GM18519 (cell line): ENCODE measurements at regions not wholly inside any gene's neighbourhood (a gene's known extent, or its start where the extent isn't known, plus 50 kb on each side); places are given as distances from the start of the nearest gene placed in this dataset.
"Not testable (repeated sequence)": the region's sequence is repeated elsewhere in the genome, so short reads cannot be mapped to it uniquely, and the experiment has no call there.

ENCODE experiments used
- ATAC-seq: cut with Tn5 transposase; IDR thresholded peaks from one replicate; pipeline ENCODE4 v1.9.1; 2021; ENCODE audit warnings: mild to moderate bottlenecking, moderate library complexity; ENCODE audit not compliant: unreplicated experiment, low FRiP score

DNA sequence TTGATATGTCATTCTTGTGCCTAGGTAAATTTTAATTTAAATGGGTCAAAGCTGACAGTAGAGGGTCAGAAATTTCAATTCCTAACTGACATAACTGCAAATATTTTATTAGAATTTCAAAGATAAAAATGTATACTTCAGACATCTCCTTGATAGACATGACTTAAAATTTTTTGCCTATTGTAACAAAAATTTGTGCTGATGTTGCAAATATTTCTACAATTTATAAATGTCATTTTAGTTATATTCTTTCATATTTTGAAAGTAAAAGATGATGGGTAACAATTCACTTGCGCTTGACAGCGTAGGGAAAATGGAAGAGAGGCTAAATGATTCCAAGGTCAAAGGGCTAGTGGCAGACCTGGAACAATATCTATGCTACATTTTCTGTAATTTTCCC, 220.3 kb upstream of the ST8SIA4 start:
- ATAC-seq: no peak

DNA sequence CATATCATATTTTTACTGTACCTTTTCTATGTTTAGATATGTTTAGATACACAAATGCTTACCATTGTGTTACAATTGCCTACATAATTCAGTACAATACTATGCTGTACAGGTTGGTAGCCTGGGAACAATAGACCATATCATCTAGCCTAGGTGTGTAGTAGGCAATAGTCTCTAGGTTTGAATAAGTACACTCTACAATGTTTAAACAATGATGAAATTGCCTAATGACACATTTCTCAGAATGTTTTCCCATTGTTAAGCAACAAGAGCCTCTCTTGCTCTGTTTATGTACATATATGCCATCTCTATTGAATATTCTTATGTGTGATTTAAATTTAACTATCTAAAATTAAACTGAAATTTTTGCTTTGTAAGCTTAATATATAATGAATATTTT, 209.6 kb upstream of the ST8SIA4 start:
- ATAC-seq: no peak

DNA sequence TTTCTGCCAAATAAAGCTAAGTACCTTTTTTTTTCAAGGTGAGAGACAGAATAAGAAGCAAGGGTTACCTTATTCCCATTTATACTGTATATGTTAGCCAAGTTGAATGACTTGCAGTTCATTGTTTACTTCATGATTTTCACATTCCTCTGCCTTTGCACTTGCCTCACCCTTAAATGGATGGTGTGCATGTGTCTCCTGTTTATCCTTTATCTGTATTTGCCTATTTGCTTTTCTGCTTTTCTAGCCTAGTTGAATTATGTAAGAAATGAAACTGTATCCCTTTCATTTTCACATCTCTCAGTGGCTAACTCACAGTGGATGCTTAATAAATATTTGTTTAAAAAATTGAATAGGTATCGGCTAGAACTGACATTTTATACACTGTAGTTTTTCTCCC, 200.8 kb upstream of the ST8SIA4 start:
- no peak for ATAC-seq

DNA sequence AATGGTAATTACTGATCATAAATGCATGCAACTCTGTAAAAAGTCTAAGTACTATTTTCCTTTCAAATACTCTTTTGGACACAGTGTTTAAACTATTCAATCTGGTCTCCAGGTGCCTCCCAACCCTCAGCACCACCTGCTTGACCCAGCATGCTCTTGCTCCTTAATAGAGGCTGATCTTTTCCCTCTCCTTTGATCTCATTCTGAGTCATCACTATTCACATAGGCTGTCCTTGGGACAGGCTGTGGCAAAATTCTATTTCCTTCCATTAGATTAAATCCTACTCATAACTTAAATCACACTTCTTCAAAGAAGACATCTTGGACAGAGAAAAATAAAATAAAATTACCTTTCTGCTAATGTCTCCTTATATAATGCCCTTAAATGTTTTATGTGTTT, 199.4 kb upstream of the ST8SIA4 start:
- no peak for ATAC-seq

DNA sequence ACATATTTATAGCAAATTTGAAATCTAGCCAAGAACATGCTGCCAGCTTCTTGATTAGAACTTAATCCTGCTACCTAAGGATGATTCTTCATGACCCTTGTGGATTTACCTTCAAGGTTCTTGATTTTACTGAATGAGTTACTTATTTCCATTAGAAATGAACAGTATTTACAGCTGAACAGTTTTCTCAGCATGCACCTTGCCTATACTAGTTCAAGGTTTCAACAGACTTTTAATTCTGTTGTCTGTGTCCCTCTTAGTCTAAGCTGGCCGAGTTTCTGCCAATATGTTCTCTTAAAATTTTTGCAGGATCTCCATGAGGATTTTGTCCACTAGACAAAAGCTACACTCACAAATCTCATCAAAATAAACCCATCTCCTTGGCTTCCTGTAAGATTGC, 188.8 kb upstream of the ST8SIA4 start:
- no peak for ATAC-seq

DNA sequence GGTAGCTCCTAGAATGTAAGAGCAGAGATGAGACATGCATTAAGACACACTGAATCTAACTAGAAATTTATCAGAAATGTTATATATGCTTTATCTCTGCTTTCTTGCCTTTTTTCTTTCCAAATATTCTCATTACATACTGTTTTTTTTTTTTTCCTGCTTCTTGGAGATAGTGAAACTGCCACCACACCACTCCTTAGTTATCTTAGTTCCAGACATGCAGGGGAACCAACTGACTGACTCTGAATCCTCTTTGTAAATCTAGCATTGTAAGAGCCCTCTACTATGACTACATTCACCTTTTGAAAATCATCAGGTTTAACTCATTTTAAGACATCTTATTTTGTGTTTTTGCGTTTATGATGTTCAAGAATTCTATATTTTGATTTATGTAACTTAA, 181.3 kb upstream of the ST8SIA4 start:
- no peak for ATAC-seq

DNA sequence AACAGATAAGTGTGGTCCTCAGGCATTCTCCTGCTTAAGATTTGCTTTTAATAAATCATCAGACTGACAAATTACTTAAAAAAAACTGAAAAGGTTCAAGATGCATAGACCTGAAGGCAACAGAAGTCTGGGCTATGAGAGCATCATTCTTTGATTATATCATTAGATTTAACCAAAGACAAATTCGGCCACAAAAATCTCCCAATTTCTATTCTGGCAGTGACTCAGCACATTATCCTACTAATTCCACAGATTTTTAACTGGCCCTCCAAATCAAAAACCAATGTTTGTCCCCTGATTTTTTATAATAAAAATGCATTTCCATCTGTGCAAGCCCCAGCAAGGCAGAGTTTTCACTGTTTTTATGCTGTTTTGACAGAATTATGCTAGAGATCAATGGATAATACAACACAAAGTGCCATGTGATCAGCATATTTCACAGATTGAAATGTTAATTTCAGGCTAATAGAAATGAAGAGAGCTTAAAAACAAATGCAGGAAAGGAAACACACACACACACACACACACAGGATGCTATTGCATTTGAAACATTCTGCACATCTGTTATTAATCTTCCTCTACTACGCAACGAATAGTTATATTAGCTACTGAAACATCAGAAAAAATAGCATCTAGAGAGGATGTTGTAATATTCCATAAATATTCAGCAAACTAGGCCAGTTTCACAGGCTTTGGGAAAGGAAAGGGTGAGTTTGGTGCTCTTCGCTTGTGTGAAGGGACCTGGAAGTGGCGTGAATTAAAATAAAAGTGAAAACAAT, 177.6 kb upstream of the ST8SIA4 start:
- no peak for ATAC-seq

DNA sequence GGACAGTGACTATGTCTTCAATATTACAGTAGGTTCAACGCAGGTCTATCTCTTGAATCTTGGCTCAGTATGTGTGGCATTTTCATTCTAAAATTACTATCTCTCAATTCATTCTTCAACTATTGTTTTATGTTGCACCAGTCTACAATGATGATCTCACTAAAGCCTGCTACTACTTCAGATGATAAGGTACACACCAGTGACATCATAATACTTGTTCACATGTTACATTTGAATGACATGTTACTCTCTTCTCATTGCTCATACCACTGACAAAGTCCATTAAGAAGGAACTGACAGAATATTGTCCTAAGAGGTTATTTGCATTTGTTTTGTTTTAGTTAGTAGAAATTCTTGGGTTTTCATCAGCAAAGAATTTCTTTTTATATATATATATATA, 165.2 kb upstream of the ST8SIA4 start:
- ATAC-seq: no peak

DNA sequence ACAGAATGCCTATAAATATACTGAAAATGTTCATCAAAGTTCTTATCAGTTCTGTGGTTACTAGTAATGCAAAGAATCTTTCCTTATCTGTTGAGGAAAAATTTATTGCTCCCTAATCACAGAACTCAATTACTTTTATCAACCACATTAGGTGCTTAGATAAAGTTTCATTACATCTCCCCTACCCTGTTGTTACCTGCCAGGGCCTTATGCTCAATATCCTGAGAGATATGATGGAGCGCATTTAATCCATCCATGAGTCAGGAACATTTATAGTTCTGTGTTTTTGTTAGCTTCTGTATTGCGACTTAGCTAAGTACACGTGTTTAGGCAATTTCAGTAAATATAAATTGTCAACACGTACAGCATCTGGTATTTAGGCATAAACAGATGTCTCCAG, 164.3 kb upstream of the ST8SIA4 start:
- no peak for ATAC-seq

DNA sequence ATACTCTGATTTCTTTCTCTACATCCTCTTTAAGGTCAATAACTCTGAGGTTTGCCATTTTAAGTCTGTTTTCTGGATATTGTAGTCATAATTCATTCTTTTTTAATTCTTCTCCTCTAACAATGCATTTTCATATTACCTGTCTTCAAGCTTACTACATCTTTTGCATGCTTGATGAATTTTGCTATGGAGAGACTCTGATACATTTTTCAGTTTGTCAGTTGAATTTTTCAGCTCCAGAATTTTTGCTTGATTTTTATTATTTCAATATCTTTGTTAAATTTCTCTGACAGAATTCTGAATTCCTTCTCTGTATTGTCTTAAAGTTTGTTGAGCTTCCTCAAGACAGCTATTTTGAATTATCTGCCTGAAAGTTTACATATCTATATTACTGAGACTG, 159.8 kb upstream of the ST8SIA4 start:
- no peak for ATAC-seq

DNA sequence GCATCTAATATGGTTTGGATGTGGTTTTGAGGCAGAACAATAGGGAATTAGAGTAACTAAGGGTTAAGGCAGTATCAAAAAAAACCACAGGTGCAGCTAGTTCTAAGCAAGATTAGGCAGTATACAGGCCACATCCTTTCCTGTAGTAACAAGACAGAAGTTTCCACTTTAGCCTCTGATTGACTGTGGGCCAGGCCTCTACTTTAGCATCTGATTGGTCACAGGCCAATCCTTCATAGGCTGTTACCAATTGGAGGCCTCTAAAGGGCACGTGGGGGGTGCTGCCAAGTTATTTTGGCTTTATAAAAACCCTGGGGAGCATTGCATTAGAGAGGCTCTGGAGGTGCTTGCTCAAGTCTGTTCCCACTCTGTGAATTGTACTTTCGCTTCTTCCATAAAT, 144.1 kb upstream of the ST8SIA4 start:
- ATAC-seq: no peak

DNA sequence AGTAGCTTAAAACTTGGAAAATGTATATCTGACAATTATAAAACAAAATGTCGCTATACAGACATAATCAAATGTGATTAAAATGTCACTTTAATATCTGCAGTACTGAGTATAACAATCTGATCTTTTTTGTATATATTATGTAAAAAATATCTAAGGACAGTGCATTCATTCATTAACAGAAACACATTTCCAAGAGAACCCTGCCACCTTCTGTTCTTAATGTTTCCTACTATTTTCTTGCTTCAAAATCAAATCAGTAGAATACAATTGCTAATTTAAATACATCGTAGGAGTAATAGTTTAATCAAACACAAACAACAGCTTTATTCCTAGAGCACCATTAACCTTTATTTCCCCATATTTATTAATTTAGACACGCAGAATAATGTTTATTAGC, 142.6 kb upstream of the ST8SIA4 start:
- no peak for ATAC-seq

DNA sequence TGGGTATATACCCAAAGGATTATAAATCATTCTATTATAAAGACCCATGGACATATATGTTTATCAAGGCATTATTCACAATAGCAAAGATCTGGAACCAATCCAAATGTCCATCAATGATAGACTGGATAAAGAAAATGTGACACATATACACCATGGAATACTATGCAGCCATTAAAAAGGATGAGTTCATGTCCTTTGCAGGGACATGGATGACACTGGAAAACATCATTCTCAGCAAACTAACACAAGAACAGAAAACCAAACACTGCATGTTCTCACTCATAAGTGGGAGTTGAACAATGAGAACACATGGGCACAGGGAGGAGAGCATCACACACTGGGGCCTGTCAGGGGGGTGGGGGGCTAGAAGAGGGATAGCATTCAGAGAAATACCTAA, 136.9 kb upstream of the ST8SIA4 start:
- ATAC-seq: not testable (repeated sequence)

DNA sequence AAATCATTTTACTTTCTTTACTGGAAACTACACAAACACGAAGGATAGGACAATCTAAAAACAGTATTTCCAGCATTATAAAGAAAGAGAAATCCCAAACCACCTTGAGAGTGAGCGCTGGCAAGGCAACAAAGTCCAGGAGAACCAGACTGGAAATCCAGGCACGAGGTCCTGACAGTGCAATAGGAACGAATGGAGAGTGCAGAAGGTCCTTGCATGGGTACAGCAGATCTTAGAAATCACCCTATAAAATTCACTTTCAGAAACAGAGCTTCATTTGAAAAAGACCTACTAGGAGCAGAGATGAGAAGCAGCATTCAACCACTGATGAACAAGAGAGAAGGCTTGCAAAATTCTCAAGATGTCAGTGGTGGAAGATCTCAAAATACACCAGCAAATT, 133.7 kb upstream of the ST8SIA4 start:
- no peak for ATAC-seq

DNA sequence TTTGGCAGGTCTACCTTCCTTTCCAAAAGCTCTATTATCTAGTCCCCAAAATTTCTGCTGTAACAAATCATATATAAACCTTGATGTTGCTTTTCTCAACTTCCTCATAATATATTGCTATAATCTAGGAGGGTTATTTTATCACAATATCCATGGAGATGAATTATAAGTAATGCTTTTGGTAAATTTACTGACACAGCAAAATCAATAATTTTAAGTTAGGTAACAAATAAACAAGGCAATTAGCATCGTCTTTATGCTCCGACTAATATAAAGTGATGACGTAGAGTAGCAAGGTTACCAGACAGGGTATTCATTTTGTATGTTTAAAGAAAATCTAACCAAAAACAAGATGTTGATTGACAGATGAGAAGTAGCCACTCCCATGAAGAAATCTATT, 132.3 kb upstream of the ST8SIA4 start:
- ATAC-seq: no peak

DNA sequence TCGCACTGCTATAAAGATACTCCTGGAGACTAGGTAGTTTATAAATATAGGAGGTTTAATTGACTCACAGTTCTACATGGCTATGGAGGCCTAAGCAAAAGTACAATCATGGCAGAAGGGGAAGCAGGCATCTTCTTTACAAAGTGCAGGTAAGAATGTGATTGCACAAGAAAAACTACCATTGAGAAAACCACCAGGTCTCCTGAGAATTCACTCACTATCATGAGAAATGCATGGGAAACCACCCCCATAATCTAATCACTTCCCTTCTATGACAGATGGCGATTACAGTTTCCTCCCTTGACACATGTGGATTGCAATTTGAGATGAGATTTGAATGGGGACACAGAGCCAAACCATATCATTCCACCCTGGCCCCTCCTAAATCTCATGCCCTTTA, 121.2 kb upstream of the ST8SIA4 start:
- no peak for ATAC-seq

DNA sequence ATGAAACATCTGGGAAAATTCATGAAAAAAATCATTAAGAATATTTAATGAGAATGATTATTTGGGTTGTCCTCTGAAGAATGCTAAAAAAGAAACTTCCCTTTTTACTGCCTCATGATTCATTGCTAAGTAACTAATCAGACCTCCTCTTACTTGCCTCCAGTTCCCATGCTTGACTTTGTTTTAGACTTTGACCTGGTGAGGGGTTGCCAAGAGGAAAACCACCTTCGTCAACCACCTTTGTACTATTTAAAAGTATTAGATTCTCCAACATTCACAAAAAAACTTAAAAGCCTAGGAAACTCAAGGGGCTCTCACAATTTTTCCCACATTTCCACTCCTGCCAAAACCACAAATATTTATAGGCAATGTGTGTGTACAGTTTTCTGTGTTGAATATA, 115.2 kb upstream of the ST8SIA4 start:
- no peak for ATAC-seq

DNA sequence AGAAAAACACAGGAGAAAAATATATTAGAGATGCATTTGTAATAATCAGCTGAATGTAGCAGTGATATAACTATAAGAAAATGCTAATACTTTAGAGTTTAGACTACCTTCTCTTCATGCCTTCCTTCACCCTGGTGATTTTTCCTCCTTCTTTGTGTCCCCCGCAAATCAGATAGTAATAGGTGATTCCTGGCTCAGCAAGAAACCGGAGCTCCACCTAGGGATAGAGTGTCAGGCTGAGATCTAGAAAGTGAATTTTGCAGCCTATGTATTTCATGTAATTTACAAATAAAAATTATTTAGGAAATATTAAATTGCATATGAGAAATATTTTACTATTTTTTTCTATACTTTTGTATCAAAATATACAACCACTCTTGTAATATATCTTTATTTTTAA, 109.8 kb upstream of the ST8SIA4 start:
- ATAC-seq: no peak

DNA sequence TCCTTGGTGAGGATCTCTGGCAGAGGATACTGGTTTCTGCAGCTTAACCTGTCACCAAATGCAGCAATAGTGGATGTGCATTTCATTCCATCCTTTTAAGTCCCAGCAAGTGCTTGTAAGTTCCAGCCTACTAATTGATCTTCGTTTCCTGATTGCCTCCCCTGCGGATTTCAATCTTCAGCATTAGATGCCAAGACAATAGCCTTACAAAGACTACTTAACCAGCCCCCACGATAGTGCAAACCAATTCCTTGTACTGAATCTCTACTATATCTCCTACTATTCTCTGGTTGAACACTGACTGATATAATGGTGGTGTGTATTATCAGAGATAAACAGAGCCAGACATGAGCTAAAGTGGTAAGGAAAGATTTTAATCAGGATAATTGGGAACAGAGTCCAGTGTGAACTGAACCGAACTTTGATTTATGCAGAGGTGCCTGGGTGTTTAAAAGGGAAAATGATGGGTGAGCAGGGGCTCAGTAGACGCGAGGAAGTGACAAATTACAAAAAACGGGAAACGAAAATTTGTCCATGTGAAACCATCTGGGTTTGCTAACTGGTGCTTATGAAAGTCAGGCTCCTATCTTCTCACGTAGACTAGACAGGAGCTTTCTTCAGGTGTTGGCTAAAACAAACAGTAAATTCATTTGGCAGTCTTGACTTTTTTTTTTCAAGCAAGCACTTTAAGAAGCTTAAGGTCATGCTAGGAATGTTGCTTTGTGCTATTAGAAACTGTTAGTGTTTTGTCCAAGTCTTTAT, 106.9 kb upstream of the ST8SIA4 start:
- no peak for ATAC-seq

DNA sequence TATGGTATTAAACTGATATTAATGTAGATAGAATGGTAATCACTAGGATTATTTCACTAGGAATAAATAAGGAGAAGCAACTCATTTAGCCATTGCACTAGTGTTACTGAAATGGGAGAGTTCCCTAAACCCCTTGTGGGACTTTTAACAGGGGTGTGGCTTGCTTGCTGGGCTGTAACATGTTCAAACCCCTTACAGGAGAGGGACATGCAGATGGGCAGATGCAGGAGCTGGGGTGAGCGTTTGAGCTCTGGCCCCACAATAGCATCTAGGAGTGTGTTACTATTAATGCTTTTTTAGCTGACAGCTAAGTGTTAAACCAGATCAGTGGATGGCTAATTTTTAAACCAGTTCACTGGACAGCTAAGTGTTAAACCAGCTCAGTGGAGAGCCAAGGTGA, 89.3 kb upstream of the ST8SIA4 start:
- ATAC-seq: no peak

DNA sequence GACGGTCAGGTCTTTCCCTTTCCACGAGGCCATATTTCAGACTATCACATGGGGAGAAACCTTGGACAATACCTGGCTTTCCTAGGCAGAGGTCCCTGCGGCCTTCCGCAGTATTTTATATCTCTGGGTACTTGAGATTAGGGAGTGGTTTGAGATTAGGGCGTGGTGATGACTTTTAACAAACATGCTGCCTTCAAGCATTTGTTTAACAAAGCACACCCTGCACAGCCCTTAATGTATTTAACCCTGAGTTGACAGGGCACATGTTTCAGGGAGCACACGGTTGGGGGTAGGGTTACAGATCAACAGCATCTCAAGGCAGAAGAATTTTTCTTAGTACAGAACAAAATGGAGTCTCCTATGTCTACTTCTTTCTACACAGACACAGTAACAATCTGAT, 80.5 kb upstream of the ST8SIA4 start:
- ATAC-seq: not testable (repeated sequence)

DNA sequence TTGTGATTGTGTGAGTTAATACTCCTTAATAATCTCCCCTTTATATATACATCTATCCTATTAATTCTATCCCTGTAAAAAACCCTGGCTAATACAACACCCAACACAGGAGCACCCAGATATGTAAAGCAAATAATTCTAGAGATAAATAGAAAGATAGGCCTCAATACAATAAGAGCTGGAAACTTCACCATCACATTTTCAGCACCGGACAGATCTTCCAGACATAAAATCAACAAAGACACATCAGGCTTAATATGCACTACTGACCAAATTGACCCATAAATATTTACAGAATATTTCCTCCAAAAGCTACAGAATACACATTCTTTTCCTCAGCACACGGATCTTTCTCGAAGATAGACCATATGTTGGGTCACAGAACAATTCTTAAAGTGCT, 71.0 kb upstream of the ST8SIA4 start:
- ATAC-seq: no peak
